ENCODE measurements at regions not wholly inside any gene's neighbourhood (a gene's known extent, or its start where the extent isn't known, plus 50 kb on each side); places are given as distances from the start of the nearest gene placed in this dataset.
"Not testable (repeated sequence)": the region's sequence is repeated elsewhere in the genome, so short reads cannot be mapped to it uniquely, and the experiment has no call there.

DNA sequence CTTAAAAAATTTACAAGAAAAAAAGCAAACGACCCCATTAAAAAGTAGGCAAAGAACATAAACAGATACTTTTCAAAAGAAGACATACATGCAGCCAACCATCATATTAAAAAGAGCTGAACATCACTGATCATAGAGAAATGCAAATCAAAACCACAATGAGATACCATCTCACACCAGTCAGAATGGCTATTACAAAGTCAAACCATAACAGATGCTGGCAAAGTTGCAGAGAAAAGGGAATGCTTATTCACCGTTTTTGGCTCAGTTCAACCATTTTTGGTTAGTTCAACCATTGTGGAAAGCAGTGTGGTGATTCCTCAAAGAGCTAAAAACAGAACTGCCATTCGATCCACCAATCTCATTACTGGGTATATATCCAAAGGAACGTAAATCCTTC, 230.6 kb downstream of the FOXG1 start:
- TF ChIP-seq, protein P1, sequence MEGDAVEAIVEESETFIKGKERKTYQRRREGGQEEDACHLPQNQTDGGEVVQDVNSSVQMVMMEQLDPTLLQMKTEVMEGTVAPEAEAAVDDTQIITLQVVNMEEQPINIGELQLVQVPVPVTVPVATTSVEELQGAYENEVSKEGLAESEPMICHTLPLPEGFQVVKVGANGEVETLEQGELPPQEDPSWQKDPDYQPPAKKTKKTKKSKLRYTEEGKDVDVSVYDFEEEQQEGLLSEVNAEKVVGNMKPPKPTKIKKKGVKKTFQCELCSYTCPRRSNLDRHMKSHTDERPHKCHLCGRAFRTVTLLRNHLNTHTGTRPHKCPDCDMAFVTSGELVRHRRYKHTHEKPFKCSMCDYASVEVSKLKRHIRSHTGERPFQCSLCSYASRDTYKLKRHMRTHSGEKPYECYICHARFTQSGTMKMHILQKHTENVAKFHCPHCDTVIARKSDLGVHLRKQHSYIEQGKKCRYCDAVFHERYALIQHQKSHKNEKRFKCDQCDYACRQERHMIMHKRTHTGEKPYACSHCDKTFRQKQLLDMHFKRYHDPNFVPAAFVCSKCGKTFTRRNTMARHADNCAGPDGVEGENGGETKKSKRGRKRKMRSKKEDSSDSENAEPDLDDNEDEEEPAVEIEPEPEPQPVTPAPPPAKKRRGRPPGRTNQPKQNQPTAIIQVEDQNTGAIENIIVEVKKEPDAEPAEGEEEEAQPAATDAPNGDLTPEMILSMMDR (IDR thresholded peaks at IDR 0.05): not testable (repeated sequence)
- TF ChIP-seq POLR2A (IDR thresholded peaks at IDR 0.05): not testable (repeated sequence)
